HG02623 (cell line): ENCODE measurements at regions not wholly inside any gene's neighbourhood (a gene's known extent, or its start where the extent isn't known, plus 50 kb on each side); places are given as distances from the start of the nearest gene placed in this dataset.

ENCODE experiments used
- ATAC-seq: cut with Tn5 transposase; IDR thresholded peaks from one replicate; pipeline ENCODE4 v1.9.1; 2021; ENCODE audit warnings: moderate library complexity; ENCODE audit not compliant: unreplicated experiment

- ATAC-seq = no peak
Observed at GRCh38 chr1:184919892-184920291, 54.4 kb downstream of the NIBAN1 start.

DNA sequence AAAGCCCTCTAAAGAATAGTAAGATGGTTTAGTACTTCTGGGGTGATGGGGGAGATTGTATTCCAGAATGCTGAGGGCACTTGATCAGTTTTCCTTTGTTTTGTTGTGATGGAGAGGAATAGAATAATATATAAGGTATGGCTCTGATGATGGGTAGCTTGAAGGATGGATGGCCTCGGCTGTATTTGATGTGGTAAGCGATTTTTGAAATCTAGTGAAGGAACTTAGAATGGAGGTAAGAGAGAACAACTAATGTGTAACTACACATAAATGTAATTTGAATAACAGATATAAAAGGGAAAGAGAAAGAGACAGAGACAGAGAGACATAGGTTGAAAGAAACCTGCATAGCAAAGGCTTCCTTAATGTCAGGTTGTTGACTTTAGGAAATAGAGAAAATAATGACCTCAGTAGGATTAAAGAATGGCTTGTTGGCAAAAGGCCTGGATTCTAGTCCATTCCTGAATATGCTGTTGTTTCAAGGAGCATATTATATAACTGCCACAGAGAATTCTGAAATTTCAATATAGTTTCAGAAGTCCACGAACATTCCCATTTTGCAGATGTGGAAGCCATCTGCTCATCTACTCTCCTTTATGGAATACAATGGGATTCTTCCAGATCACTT is 58.7 kb downstream of the NIBAN1 start:
- no peak for ATAC-seq

DNA sequence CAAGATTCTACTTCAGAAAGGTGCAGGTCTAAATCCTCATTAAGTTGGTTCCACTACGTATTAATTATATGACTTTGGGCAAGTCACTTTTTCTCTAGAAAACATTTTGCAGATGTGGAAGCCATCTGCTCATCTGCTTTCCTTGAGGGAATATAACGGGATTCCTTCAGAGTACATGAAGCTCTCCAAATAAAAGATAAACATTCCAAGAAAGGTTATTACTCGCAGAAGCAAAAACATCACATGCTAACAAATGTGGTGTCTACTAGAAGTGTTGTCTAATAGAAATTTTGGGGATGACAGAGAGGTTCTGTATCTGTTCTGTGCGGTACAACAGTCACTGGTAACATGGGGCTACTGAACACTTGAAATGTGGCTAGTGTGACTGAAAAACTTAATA is 60.2 kb downstream of the NIBAN1 start:
- ATAC-seq = no peak

GRCh38 chr1:184912392-184912791 is 61.9 kb downstream of the NIBAN1 start:
- no peak for ATAC-seq

- ATAC-seq = no peak
Observed at GRCh38 chr1:184911830-184912229, 62.5 kb downstream of the NIBAN1 start.

GRCh38 chr1:184911103-184911745 is 63.1 kb downstream of the NIBAN1 start:
- no peak for ATAC-seq

DNA sequence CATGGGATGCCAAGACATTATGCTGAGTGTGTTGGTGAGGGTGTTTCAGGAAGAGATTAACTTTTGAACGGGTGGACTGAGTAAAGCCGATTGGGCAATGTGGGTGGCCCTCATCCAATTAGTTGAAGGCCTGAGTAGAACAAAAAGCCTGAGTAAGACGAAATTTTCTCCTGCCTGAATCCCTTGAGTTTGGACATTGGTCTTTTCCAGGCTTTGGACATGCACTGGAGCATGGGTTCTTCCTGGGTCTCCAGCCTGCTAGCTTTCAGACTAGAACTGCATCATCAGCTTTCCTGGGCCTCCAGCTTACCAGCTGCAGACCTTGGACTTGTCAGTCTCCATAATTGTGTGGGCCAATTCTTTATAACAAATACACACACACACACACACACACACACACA is 63.6 kb downstream of the NIBAN1 start:
- ATAC-seq = no peak

GRCh38 chr1:184910005-184910404 is 64.3 kb downstream of the NIBAN1 start:
- ATAC-seq = no peak

DNA sequence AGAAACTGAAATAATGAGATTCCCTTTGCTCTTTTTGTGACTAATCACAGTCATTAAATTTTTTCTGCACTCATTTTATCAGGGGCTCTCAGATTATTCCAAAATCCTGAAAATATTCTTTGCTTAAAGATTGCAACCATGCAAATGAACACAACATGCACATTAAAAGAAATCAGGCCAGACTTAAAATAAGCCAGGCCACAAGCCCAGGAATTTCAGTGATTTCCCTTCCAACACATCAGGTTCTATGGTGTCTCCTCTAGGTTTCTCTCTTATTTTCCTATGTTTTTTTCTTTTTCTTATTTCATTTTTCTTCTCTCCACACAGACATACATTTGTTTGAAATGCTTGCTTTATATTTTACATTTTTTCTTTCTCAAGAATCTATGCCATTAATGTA is 65.3 kb downstream of the NIBAN1 start:
- no peak for ATAC-seq

DNA sequence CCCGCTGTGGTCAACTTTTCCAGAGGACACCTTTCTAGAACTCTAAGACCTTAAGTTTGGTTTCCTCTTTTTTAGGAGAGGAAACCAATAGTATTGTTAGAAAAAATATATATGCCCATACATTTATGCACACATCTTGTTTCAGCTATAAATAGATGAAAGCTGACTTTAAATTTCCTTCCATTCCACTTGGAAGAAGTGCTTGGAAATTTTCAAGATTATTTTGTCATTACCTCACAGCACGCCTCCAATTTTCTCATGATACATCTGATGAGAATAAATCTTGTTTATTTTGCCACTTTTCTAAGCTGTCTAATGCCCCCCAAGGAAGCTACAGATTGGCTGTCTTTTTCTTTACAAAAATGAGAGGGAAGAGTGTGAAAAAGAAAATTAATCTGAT is 65.8 kb downstream of the NIBAN1 start:
- no peak for ATAC-seq

- no peak for ATAC-seq
Observed at GRCh38 chr1:184907500-184907899, 66.8 kb downstream of the NIBAN1 start.

GRCh38 chr1:184906761-184907160 is 67.5 kb downstream of the NIBAN1 start:
- no peak for ATAC-seq

DNA sequence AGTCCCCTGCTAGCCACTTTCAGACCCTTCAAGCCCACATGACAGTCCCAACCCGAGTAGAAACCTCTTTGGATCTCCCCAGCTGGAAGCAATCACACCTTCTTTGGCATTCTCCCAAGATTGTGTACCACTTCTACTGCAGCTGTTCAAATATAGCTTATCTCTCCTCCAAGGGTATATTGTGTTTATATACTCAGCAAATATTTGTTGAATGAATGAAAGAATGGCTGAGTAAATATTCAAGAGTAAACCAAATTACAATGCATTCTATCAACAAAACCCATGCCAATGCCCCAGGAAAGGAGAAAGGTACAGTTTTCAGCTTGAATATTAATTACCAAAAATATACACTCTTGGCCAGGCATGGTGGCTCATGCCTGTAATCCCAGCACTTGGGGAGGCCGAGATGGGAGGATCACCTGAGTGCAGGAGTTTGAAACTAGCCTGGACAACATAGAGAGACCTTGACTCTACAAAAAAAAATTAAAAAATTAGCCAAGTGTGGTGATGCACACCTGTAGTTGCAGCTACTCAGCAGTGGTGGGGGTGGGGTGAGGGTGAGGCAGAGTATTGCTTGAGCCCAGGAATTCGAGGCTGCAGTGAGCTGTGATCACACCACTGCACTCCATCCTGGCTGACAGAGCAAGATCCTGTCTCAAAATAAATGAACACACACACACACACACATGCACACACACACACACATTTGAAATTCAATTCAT is 68.5 kb downstream of the NIBAN1 start:
- ATAC-seq = no peak

- no peak for ATAC-seq
Observed at GRCh38 chr1:184903111-184903692, 71.1 kb downstream of the NIBAN1 start.

DNA sequence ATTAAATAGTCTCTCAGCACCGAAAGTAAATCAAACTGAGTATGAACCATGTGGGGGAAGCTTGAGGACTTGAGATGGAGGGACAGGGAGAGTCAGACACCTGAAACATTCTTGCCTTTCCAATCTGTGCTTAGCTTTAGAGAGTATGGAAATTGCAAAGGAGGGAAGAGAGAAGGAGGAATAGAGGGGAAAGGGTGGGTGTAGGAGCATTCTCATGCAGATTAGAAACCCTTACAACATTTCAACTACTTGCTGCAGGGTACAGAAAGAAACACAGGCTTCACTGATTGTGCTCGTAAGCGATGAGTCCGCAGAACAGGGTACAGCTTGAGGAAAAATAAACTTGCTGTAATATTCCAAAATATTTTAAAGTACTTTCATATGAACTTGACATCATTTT is 73.8 kb downstream of the NIBAN1 start:
- no peak for ATAC-seq

DNA sequence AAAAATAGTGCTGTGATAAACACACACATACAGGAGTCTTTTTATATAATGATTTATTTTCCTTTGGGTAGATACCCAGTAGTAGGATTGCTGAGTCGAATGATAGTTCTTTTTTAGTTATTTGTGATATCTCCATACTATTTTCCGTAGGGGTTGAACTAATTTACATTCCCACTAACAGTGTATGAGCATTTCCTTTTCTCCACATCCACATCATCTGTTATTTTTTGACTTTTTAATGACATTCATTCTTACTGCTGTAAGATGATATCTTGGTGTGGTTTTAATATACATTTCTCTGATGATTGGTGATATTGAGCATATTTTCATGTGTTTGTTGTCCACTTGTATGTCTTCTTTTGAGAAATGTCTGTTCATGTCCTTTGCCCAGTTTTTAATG is 78.3 kb downstream of the NIBAN1 start:
- ATAC-seq = no peak

GRCh38 chr1:184895086-184895485 is 79.2 kb downstream of the NIBAN1 start:
- ATAC-seq = no peak

DNA sequence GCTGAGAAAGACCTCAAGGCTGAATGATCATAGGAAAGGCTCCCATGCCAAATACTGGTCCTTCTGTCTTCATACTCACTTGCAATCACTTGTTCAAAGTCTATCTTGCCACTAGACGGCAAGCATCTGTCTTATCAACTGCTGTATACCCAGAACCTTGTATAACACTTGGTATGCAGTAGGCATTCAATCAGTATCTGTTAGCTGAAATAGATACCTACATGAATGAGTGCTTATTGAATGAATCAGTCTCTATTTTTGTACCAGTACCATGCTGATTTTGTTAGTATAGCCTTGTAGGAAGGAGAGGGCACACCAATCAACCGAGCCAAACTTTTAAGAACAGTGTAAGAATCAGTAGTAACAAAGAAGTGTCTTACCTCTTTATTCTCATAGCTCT is 80.6 kb downstream of the NIBAN1 start:
- no peak for ATAC-seq

DNA sequence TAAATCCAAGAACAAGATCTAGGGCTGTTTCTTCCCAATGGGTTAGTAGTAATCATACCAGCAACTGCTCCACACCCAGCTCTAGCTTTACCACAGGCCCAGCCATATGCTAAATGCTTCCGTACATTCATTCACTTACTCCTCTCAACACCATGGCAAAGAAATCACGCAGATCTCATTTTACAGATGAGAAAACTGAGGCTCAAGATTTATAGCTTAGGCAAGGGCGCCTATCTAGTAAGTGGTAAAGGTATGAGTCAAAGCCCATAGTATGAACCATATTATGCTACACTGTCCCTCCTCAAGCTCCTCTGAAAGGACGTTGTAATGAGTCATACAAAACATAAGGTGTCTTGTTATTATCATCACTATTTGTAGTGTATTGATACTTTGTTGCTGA is 82.2 kb downstream of the NIBAN1 start:
- peak; percentile 78 for ATAC-seq

GRCh38 chr1:184891440-184891839 is 82.9 kb downstream of the NIBAN1 start:
- no peak for ATAC-seq

DNA sequence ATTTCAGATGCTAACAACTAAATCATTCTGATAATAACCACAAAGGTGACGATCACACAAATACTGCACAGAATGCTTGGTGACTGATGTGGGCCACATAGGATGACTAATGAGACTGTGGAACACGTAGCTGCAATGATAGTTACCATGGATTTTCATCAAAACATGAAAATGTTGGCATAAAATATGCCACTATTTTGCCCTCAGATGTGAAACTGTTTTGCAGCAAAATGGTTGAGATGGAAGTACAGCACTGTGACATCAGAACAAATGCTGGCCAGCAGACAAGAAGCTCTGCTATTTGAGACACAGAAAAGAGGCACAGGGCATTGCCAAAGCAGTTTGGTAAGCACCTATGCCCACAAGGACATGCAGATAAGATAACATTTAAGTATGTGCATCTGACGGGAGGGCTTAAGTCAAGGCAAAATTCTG is 83.8 kb downstream of the NIBAN1 start:
- no peak for ATAC-seq

GRCh38 chr1:184889902-184890301 is 84.4 kb downstream of the NIBAN1 start:
- ATAC-seq = no peak
